Stimulated activated CD4-positive, alpha-beta T cell treated with anti-CD3 and anti-CD28 coated beads, Interleukin-4, amount 100 ng/mL, for 1 hour (primary cell): ENCODE measurements at regions not wholly inside any gene's neighbourhood (a gene's known extent, or its start where the extent isn't known, plus 50 kb on each side); places are given as distances from the start of the nearest gene placed in this dataset.
"Not testable (repeated sequence)": the region's sequence is repeated elsewhere in the genome, so short reads cannot be mapped to it uniquely, and the experiment has no call there.

Experiments
- DNase-seq: peaks from one replicate; pipeline ENCODE4 v3.0.0-alpha.2; 2020

- DNase-seq = not testable (repeated sequence)
Observed at GRCh38 chr5:34096033-34096432, 53.0 kb upstream of the C1QTNF3 start.

DNA sequence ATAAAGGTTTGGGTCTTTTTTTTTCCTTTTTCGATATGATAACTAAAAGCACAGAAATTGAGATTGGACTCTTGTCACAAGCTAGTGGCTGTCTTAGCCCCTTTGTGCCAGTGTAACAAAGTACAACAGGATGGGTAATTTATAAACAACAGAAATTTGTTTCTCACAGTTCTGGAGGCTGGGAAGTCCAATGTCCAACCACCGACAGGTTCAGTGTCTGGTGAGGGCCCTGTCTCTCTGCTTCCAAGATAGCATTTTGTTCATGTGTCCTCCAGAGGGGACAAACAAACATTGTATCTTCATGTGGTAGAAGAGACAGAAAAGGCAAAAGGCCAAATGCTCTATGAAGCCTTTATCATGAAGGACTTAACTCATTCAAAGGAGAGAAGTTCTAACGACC, 56.9 kb upstream of the C1QTNF3 start:
- not testable (repeated sequence) for DNase-seq

DNA sequence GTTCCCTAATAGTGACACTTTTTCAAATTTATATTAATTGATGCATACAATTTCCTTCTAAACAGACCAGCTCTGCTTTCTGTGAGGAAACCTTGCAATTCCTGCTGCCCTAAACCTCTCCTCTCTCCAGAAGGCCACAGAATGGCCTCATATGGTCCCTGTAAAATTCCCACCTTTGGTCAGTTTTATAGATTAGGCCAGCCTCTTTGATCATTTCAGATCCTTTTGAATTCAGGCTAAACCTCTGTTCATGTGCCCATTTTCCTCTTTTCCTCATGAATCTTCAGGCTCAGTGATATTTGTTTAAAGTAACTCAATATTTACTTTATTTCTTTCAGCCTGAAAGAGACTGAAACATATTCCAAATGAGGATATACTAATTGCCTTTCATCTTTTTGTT, 58.6 kb upstream of the C1QTNF3 start:
- DNase-seq = not testable (repeated sequence)

GRCh38 chr5:34108897-34109296, 65.9 kb upstream of the C1QTNF3 start:
- not testable (repeated sequence) for DNase-seq

- not testable (repeated sequence) for DNase-seq
Observed at GRCh38 chr5:34124280-34124679, 81.3 kb upstream of the C1QTNF3 start.

DNA sequence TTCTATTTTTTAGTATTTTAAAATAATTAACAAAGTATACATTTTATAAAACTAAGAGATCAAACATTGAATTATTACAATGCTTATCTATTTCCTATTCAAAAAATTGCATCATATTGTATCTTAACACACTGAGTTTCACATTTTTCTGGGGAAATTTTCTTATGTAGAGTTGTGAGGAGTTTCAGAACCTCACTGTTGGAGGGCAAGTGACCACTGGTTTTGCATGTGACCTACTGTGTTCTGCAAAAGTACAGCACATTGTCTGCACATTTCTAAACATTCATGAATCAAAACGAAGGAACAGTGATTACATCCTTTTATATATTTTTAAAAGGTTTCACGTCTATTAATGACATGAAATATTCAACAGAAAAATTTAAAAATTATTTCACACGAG, 82.3 kb upstream of the C1QTNF3 start:
- DNase-seq = not testable (repeated sequence)

DNA sequence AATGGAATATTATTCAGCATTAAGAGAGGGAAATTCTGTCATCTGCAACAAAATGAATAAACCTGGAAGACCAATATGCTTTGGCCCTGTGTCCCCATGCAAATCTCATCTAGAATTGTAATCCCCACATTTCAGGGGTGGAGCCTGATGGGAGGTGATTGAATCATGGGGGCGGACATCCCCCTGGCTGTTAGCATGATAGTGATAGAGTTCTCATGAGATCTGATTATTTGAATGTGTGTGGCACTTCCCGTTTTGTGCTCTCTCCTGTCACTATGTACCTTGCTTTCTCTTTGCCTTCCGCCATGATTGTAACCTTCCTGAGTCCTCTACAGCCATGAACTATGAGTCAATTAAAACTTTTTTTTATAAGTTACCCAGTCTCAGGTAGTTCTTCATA, 83.7 kb upstream of the C1QTNF3 start:
- DNase-seq = not testable (repeated sequence)

- not testable (repeated sequence) for DNase-seq
Observed at GRCh38 chr5:34127818-34128217, 84.8 kb upstream of the C1QTNF3 start.

DNA sequence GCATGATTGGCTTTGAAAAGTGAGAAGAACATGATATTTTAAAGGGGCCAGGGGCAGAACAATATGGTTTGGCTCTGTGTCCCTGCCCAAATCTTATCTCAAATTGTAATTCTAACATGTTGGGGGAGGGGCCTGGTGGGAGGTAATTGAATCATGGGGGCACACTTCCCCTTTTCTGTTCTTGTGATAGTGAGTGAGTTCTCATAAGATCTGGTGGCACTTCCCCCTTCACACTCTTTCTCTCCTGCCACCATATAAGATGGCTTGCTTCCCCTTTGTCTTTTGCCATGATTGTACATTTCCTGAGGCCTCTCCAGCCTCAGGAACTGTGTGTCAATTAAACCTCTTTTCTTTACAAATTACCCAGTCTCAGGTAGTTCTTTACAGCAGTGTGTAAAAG, 85.9 kb upstream of the C1QTNF3 start:
- DNase-seq = not testable (repeated sequence)

DNA sequence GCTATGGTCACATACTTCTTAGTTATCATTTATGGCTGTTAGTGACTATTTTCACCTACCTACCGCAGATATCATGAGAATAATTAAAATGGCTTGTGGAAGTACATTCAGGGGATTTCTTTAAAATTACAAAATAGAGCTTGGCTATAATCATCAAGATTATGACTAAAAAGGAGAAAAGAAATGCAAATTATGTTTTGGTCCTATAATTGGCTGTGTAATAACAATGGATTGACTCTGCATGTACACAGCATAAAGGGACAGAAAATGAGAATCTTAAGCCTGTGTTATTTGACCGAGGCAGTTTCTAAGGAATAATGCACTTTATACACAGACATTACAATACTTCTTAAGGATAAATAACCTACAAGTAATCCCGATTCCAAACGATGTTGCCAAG, 112.0 kb upstream of the C1QTNF3 start:
- DNase-seq = not testable (repeated sequence)

DNA sequence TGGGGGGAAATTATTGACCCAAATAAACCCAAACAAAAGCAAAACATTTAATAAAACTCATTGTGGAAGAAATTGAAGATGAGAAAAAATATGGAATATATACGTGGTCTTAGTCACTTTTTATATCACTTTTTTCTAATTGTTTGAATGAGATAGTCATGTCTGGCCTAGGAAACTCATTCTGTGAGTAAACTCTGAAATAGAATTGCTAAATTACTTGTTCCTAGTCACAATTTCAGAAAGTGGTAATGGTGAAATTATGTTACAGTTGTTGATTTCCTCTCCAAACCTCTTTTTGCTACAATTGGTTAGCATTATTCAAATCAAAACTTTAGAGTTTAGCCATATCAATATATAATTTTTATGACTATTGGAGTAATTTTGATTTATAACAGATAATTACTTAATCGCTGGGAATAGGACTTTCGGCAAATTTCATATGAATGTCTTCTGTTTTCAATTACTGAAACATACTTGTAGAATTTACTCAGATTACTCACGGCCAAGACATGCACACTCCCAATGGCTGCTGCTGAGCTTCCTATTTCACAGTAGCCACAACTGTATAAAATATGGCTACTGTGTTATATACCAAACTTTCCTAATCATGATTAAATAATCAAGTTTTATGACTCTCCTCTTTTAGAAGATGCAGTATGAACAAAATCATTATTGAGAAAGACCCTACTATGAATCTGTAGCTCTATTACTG, 113.8 kb upstream of the C1QTNF3 start:
- not testable (repeated sequence) for DNase-seq

GRCh38 chr5:34160904-34161303, 117.9 kb upstream of the C1QTNF3 start:
- DNase-seq = not testable (repeated sequence)

DNA sequence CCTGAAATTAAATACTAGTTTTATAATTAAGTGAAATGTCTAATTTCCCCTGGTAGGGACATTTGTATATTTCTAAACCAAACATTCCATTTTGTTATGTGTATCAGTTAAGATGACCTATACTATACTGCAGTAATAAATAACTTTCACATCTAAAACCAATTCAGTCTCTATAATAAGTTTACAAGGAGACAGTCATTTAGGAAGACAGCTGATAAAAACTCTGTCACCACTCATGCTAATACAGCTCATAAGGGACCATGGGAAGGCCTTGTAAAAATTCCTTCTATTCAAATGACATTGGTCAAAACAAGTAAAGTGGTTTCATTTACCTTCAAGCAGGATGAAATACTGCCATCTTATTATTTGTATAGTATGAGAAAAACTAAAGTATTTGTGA, 128.4 kb upstream of the C1QTNF3 start:
- not testable (repeated sequence) for DNase-seq

GRCh38 chr5:34179453-34180190, 136.6 kb upstream of the C1QTNF3 start:
- not testable (repeated sequence) for DNase-seq

GRCh38 chr5:34180225-34180624, 137.2 kb upstream of the C1QTNF3 start:
- not testable (repeated sequence) for DNase-seq

GRCh38 chr5:34180940-34181614, 138.1 kb upstream of the C1QTNF3 start:
- DNase-seq = not testable (repeated sequence)

DNA sequence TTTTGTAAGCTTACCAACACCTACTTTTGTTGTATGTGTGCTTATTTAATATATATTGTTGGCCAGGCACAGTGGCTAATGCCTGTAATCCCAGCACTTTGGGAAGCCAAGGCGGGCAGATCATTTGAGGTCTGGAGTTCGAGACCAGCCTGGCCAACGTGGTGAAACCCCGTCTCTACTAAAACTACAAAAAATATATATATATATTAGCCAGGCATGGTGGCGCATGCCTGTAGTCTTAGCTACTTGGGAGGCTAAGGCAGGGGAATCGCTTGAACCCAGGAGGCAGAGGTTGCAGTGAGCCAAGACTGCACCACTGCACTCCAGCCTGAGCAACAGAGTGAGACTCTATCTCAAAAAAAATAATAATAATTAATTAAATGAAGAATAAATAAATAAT, 142.0 kb upstream of the C1QTNF3 start:
- DNase-seq = not testable (repeated sequence)

GRCh38 chr5:34185572-34185971, 142.6 kb upstream of the C1QTNF3 start:
- DNase-seq = not testable (repeated sequence)

- not testable (repeated sequence) for DNase-seq
Observed at GRCh38 chr5:34186108-34186507, 143.1 kb upstream of the C1QTNF3 start.

DNA sequence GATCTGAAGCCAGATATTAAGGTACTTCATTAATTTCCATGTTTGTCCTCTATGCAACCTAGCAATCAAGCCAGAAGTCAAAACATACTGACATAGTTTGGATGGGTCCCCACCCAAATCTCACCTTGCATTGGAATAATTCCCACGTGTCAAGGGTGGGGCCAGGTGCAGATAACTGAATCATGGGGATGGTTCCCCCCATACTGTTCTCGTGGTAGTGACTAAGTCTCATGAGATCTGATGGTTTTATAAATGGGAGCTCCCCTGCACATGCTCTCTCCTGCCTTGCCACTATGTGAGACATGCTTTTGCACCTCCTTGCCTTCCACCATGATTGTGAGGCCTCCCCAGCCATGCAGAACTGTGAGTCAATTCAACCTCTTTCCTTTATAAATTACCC, 143.9 kb upstream of the C1QTNF3 start:
- not testable (repeated sequence) for DNase-seq

DNA sequence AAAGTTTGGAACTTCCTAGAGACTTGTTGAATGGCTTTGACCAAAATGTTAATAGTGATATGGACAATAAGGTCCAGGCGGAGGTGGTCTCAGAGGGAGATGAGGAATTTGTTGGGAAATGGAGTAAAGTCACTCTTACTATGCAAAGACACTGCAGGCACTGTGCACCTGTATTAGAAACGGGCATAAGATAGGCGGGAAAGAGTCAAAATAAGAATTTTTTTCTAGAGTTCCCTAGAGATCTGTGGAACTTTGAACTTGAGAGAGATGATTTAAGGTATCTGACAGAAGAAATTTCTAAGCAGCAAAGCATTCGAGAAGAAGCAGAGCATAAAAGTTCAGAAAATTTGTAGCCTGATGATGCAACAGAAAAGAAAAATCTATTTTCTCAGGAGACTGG, 144.4 kb upstream of the C1QTNF3 start:
- not testable (repeated sequence) for DNase-seq

- peak; percentile 61 for DNase-seq
Observed at GRCh38 chr5:34188001-34188822, 145.2 kb upstream of the C1QTNF3 start.

GRCh38 chr5:34189246-34189645, 146.2 kb upstream of the C1QTNF3 start:
- DNase-seq = peak; percentile 10
